Retinal pigment epithelial cell (primary cell): ENCODE measurements at regions not wholly inside any gene's neighbourhood (a gene's known extent, or its start where the extent isn't known, plus 50 kb on each side); places are given as distances from the start of the nearest gene placed in this dataset.
A peak's percentile ranks its signal among the peaks of the same experiment; 100 is the strongest.
"Not testable (repeated sequence)": the region's sequence is repeated elsewhere in the genome, so short reads cannot be mapped to it uniquely, and the experiment has no call there.

Experiments
- DNase-seq: peaks from one replicate; pipeline ENCODE4 v3.0.0-alpha.2; 2010; ENCODE audit warnings: low read depth
- H3K4me3 ChIP-seq: 2 replicates; pipeline ENCODE4 v1.5.1; 2011; ENCODE audit warnings: mild to moderate bottlenecking, low read length, control low read depth, moderate library complexity
- CTCF ChIP-seq: conservative IDR thresholded peaks from 2 replicates; pipeline ENCODE4 v1.5.1; 2011; ENCODE audit warnings: low read depth, low read length, control low read depth, inconsistent platforms

GRCh38 chr7:8831376-8831775 is 398.0 kb downstream of the NXPH1 start:
- peak; percentile 81 for DNase-seq
- H3K4me3 ChIP-seq = no peak overlapping the region
- TF ChIP-seq CTCF = peak; percentile 14

GRCh38 chr7:8833355-8833754 is 399.9 kb downstream of the NXPH1 start:
- no peak overlapping the region for H3K4me3 ChIP-seq

GRCh38 chr7:8841171-8841570 is 407.8 kb downstream of the NXPH1 start:
- DNase-seq = peak; percentile 59
- H3K4me3 ChIP-seq = no peak overlapping the region
- TF ChIP-seq CTCF = no peak

More at GRCh38 chr7:8833355-8833754, 399.9 kb downstream of the NXPH1 start:
- DNase-seq = no peak
- no peak for TF ChIP-seq CTCF

GRCh38 chr7:8871716-8872115 is 438.3 kb downstream of the NXPH1 start:
- H3K4me3 ChIP-seq = no peak overlapping the region
- no peak for DNase-seq
- no peak for TF ChIP-seq CTCF

- no peak for TF ChIP-seq CTCF
- no peak for DNase-seq
- no peak overlapping the region for H3K4me3 ChIP-seq
Observed at GRCh38 chr7:8881916-8882315, 448.5 kb downstream of the NXPH1 start.

GRCh38 chr7:8885480-8886000 is 452.1 kb downstream of the NXPH1 start:
- TF ChIP-seq CTCF = no peak
- H3K4me3 ChIP-seq = no peak overlapping the region
- no peak for DNase-seq

GRCh38 chr7:8890346-8890745 is 456.9 kb downstream of the NXPH1 start:
- not testable (repeated sequence) for DNase-seq, H3K4me3 ChIP-seq

GRCh38 chr7:8893775-8894174 is 460.4 kb downstream of the NXPH1 start:
- no peak for TF ChIP-seq CTCF
- DNase-seq = no peak
- H3K4me3 ChIP-seq = no peak overlapping the region
